ENCODE measurements at regions not wholly inside any gene's neighbourhood (a gene's known extent, or its start where the extent isn't known, plus 50 kb on each side); places are given as distances from the start of the nearest gene placed in this dataset.

DNA sequence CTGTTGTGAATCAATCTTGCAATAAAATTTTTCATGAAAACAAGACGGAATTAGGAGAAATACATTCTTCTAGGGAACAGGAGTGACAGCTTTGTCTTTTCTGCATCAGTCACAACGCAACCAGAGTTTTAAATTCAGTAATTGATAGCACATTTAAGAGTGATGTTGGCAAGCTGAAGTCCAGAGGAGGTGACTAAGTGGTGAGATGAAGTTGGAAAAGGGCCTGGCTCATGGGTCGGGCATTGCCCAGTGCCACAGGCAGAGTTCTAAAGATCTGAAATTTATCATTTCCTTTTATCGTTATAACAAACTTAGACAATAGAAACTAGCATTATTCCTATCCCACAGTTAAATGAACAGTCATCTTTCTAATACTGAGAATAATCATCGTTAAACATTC is 764.6 kb upstream of the ZEB2 start:
- Histone ChIP-seq H3K27me3 (ENCODE audit: control insufficient read depth, insufficient read depth, low read length) (no peaks in the 10 kb centered on the region), H3K36me3 (ENCODE audit: control insufficient read depth, insufficient read depth, low read length) (no peaks in the 10 kb centered on the region), H3K4me1 (ENCODE audit: control insufficient read depth, insufficient read depth, low read length) (no peaks in the 10 kb centered on the region), H3K27ac (ENCODE audit: low read depth, low read length) (no peak overlapping the region), H3K9ac (ENCODE audit: low read length) (no peak overlapping the region), H3K4me3 (ENCODE audit: low read length) (no peak overlapping the region)

DNA sequence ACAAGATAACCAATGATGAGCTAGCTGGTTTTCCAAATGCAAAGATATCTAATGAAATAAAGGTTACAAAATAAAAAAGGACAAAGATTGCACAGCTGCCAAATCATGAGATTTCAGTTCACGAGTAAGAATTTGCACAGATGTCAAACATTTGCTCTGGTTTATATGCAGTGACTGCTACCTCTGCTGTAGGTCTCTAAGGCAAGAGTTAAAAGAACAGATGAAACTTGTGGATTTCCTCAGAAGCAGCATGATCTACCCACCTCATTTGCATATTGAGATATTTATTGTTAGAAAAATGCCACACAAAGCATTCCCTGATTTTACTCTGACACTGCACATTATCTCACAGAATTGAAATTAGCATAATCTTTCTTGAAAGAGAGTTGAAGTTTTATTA is 763.2 kb upstream of the ZEB2 start:
- Histone ChIP-seq H3K4me1 (ENCODE audit: control insufficient read depth, insufficient read depth, low read length) (no peaks in the 10 kb centered on the region), H3K27ac (ENCODE audit: low read depth, low read length) (no peak overlapping the region), H3K9ac (ENCODE audit: low read length) (no peak overlapping the region), H3K4me3 (ENCODE audit: low read length) (no peak overlapping the region), H3K27me3 (ENCODE audit: control insufficient read depth, insufficient read depth, low read length) (no peaks in the 10 kb centered on the region), H3K36me3 (ENCODE audit: control insufficient read depth, insufficient read depth, low read length) (no peaks in the 10 kb centered on the region)

DNA sequence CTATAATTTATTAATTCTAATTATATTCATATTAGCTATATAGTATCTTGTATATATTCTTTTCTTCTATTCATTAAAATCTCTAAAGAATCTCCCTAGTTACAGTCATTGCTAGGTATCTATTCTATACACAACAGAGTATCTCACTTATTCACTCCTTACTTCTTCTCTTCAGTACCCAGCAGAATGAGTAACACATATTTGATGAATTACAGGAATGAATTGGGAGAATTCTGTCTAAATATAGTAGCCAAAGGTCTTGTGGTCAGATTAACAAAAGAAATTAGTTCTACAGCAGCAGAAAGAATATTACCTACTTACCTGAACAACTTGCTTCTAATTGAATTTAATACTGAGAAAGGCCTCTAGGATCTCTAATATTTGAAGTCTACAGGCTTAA is 758.0 kb upstream of the ZEB2 start:
- H3K27ac ChIP-seq (ENCODE audit: low read depth, low read length): no peak overlapping the region
- no peaks in the 10 kb centered on the region for H3K4me1 ChIP-seq (ENCODE audit: control insufficient read depth, insufficient read depth, low read length)
- no peaks in the 10 kb centered on the region for H3K27me3 ChIP-seq (ENCODE audit: control insufficient read depth, insufficient read depth, low read length)
- no peak overlapping the region for H3K9ac ChIP-seq (ENCODE audit: low read length)
- H3K36me3 ChIP-seq (ENCODE audit: control insufficient read depth, insufficient read depth, low read length): no peaks in the 10 kb centered on the region
- H3K4me3 ChIP-seq (ENCODE audit: low read length): no peak overlapping the region

DNA sequence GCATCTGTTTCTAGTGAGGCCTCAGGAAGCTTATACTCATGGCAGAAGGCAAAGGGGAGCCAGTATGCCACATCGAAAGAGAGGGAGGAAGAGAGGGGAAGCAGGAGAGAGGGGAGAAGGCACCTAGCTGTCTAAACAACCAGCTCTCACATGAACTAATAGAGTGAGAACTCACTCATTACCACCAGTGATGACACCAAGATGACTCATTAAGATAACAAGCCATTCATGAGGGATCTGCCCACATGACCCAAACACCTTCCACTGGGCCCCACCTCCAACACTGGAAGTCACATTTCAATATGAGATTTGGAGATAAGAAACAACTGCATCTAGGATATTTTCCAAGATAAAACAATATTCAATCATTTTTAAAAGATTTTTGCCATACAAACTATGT is 753.9 kb upstream of the ZEB2 start:
- no peak overlapping the region for H3K27ac ChIP-seq (ENCODE audit: low read depth, low read length)
- no peaks in the 10 kb centered on the region for H3K36me3 ChIP-seq (ENCODE audit: control insufficient read depth, insufficient read depth, low read length)
- no peak overlapping the region for H3K4me3 ChIP-seq (ENCODE audit: low read length)
- no peaks in the 10 kb centered on the region for H3K4me1 ChIP-seq (ENCODE audit: control insufficient read depth, insufficient read depth, low read length)
- no peak overlapping the region for H3K9ac ChIP-seq (ENCODE audit: low read length)
- H3K27me3 ChIP-seq (ENCODE audit: control insufficient read depth, insufficient read depth, low read length): no peaks in the 10 kb centered on the region

DNA sequence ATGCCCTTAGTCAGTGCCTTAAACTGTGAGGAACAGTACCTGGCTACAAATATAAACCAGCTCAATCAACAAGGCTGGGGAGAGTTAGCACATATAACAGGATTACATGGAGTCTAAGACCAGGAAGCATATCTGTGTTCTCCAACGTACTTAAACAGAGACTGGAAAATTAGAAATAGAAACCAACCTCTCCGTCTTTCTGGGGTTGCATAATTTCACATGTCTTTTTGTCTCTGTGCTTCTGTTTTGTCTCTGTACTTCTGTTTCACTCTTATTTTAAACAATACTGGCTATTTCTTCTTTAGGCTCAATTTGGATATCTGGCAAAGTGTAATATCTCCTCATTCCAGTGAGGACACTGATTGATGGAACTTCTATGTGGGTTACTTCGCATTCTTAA is 749.0 kb upstream of the ZEB2 start:
- Histone ChIP-seq H3K9ac (ENCODE audit: low read length) (no peak overlapping the region), H3K36me3 (ENCODE audit: control insufficient read depth, insufficient read depth, low read length) (no peaks in the 10 kb centered on the region), H3K4me3 (ENCODE audit: low read length) (no peak overlapping the region), H3K27ac (ENCODE audit: low read depth, low read length) (no peak overlapping the region), H3K4me1 (ENCODE audit: control insufficient read depth, insufficient read depth, low read length) (no peaks in the 10 kb centered on the region), H3K27me3 (ENCODE audit: control insufficient read depth, insufficient read depth, low read length) (no peaks in the 10 kb centered on the region)

DNA sequence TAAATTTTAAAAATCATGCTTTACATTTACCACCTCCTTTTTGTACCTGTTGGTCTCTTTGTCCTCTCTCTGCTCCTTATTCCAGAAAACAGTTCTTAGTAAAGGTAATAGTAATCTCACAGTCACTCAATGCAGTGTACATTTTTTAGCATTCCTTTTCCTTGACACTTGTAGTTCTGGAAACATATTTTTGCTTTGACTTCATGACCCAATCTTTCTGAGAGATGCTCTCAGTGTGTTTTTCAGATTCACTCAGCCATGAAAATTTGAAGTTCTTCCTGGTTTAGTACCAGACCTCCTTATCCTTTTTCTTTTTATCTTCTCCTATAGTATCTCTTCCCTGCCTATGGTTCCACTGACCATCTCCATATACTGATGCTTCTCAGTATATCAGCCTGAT is 747.5 kb upstream of the ZEB2 start:
- Histone ChIP-seq H3K36me3 (ENCODE audit: control insufficient read depth, insufficient read depth, low read length) (no peaks in the 10 kb centered on the region), H3K9ac (ENCODE audit: low read length) (no peak overlapping the region), H3K4me1 (ENCODE audit: control insufficient read depth, insufficient read depth, low read length) (no peaks in the 10 kb centered on the region), H3K27me3 (ENCODE audit: control insufficient read depth, insufficient read depth, low read length) (no peaks in the 10 kb centered on the region), H3K4me3 (ENCODE audit: low read length) (no peak overlapping the region), H3K27ac (ENCODE audit: low read depth, low read length) (no peak overlapping the region)

DNA sequence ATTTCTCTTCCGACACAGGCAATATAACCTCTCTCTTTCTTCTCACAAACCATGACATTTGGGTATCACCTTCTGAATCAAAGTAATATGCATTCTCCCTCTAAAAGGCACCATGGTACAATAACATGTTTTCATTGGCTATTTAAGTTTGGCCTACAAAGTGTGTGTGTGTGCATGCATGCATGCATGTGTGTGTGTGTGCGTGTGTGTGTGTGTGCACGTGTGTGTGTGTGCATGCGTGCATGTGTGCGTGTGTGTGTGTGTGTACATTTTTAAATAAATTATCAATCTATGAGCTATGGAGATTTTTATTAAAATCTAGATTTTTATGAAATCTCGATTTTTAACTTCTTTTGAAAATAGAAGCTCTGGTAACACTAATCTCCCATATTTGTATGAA is 745.3 kb upstream of the ZEB2 start:
- H3K36me3 ChIP-seq (ENCODE audit: control insufficient read depth, insufficient read depth, low read length): no peaks in the 10 kb centered on the region
- H3K4me3 ChIP-seq (ENCODE audit: low read length): no peak overlapping the region
- H3K9ac ChIP-seq (ENCODE audit: low read length): no peak overlapping the region
- H3K4me1 ChIP-seq (ENCODE audit: control insufficient read depth, insufficient read depth, low read length): no peaks in the 10 kb centered on the region
- no peak overlapping the region for H3K27ac ChIP-seq (ENCODE audit: low read depth, low read length)
- H3K27me3 ChIP-seq (ENCODE audit: control insufficient read depth, insufficient read depth, low read length): no peaks in the 10 kb centered on the region

DNA sequence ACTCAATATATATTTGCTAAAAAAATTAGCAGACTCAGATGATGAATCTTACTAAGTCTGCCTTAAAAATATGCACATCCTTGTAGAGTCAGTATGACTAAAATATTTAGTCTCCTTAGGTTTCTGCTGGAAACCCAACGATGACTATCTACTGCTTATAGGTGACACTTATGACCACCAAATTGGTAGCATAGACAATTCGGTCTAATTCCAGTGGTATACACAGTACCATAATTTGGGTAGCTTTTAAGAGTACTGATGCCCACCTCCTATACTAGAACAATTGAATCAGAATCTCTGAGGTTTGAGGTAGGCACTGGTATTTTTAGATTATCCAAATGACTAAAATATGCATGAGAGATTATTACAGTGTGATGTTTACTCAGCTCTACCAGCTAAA is 740.8 kb upstream of the ZEB2 start:
- H3K27ac ChIP-seq (ENCODE audit: low read depth, low read length): no peak overlapping the region
- H3K27me3 ChIP-seq (ENCODE audit: control insufficient read depth, insufficient read depth, low read length): no peaks in the 10 kb centered on the region
- no peaks in the 10 kb centered on the region for H3K4me1 ChIP-seq (ENCODE audit: control insufficient read depth, insufficient read depth, low read length)
- H3K4me3 ChIP-seq (ENCODE audit: low read length): no peak overlapping the region
- no peaks in the 10 kb centered on the region for H3K36me3 ChIP-seq (ENCODE audit: control insufficient read depth, insufficient read depth, low read length)
- no peak overlapping the region for H3K9ac ChIP-seq (ENCODE audit: low read length)

DNA sequence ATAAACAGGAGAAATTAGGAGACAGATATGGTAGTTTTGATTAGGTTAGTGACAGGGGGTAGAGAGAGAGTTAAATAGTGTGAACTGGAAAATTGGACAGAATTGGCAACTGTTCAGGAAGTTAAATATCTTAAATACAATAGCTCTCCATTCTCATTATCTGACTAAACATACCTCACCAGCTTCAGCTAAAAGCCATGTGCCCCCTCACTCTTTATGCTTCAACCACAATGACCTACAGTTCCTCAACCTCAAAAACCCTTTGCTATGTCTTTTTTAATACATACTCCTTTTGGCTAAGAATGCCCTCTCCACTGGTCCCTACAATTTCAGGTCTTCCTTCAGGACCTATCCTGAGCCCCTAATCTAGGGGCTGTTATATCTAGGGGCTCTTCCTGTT is 740.2 kb upstream of the ZEB2 start:
- Histone ChIP-seq H3K9ac (ENCODE audit: low read length) (no peak overlapping the region), H3K4me3 (ENCODE audit: low read length) (no peak overlapping the region), H3K27me3 (ENCODE audit: control insufficient read depth, insufficient read depth, low read length) (no peaks in the 10 kb centered on the region)

DNA sequence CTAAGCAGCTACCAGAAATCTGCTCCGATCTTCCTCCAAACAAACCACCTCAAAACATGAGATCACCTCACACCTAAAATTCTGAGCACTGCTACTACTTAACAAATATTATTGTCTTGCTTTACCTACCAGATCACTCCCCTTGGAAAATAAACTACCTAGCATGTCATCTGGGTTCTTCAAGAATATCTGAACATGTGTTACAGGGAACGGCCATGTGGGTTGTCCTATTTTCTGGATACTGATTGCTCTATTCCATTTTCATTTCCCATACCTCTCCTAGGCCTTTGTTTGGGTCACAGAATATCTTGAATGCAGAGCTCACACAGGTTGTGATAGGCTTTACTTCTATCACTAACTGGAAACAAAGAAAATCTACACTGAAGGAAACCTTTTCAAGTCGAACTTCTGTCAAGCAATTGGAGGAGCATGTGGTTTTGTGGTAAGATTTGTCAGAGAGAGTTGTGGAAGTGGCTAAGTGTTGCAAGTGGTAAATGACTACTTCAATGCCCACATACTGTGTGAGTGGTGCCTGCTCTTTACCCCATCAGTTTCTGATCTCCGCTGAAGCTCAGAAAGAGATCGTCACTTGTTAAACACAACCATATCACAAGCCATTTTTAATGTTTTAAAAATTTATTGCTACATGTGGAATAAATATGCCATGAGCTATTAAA is 739.1 kb upstream of the ZEB2 start:
- no peaks in the 10 kb centered on the region for H3K4me1 ChIP-seq (ENCODE audit: control insufficient read depth, insufficient read depth, low read length)
- H3K27ac ChIP-seq (ENCODE audit: low read depth, low read length): no peak overlapping the region
- no peak overlapping the region for H3K9ac ChIP-seq (ENCODE audit: low read length)
- H3K27me3 ChIP-seq (ENCODE audit: control insufficient read depth, insufficient read depth, low read length): no peaks in the 10 kb centered on the region
- no peaks in the 10 kb centered on the region for H3K36me3 ChIP-seq (ENCODE audit: control insufficient read depth, insufficient read depth, low read length)
- H3K4me3 ChIP-seq (ENCODE audit: low read length): no peak overlapping the region

More for the DNA sequence above, 740.2 kb upstream of the ZEB2 start:
- Histone ChIP-seq H3K36me3 (ENCODE audit: control insufficient read depth, insufficient read depth, low read length) (no peaks in the 10 kb centered on the region), H3K27ac (ENCODE audit: low read depth, low read length) (no peak overlapping the region), H3K4me1 (ENCODE audit: control insufficient read depth, insufficient read depth, low read length) (no peaks in the 10 kb centered on the region)

DNA sequence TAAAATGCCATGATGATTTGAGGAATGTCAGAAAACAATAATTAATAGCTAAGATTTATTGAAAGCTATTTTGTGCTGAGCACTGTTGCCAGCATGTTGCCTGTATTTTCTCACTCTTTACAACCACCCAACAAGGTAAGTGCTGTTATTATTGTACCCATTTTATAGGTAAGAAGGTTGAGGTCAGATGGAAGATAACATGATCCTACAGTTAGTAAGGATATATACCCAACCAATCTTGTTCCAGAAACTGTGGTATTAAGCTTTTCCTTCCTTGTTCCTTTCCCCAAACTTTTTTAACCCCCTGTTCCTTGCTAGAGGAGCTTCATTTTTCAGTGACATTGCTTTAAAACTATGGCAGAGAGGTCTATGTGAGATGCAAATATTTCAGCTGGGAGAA is 738.0 kb upstream of the ZEB2 start:
- no peaks in the 10 kb centered on the region for H3K4me1 ChIP-seq (ENCODE audit: control insufficient read depth, insufficient read depth, low read length)
- no peaks in the 10 kb centered on the region for H3K27me3 ChIP-seq (ENCODE audit: control insufficient read depth, insufficient read depth, low read length)
- no peak overlapping the region for H3K4me3 ChIP-seq (ENCODE audit: low read length)
- H3K27ac ChIP-seq (ENCODE audit: low read depth, low read length): no peak overlapping the region
- no peak overlapping the region for H3K9ac ChIP-seq (ENCODE audit: low read length)
- no peaks in the 10 kb centered on the region for H3K36me3 ChIP-seq (ENCODE audit: control insufficient read depth, insufficient read depth, low read length)

DNA sequence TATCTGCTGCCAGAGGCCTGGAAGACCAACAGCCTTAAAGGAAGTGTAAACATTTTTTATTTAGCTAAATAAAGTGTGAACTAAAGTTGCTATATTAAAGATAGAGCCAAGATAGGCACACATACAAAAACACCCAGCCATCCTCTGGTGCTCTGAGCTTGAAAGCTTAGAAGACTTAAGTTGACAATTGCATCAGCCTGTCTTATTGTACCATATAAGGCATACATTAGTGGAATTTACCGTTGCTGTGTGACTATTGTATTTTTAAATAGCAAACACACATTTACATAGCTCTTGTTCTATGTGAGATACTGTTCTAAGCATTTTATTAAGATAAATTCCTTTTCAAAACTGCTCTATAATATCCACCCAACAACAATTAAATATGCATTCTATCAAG is 736.6 kb upstream of the ZEB2 start:
- Histone ChIP-seq H3K36me3 (ENCODE audit: control insufficient read depth, insufficient read depth, low read length) (no peaks in the 10 kb centered on the region), H3K27ac (ENCODE audit: low read depth, low read length) (no peak overlapping the region), H3K9ac (ENCODE audit: low read length) (no peak overlapping the region), H3K4me1 (ENCODE audit: control insufficient read depth, insufficient read depth, low read length) (no peaks in the 10 kb centered on the region), H3K4me3 (ENCODE audit: low read length) (no peak overlapping the region), H3K27me3 (ENCODE audit: control insufficient read depth, insufficient read depth, low read length) (no peaks in the 10 kb centered on the region)

DNA sequence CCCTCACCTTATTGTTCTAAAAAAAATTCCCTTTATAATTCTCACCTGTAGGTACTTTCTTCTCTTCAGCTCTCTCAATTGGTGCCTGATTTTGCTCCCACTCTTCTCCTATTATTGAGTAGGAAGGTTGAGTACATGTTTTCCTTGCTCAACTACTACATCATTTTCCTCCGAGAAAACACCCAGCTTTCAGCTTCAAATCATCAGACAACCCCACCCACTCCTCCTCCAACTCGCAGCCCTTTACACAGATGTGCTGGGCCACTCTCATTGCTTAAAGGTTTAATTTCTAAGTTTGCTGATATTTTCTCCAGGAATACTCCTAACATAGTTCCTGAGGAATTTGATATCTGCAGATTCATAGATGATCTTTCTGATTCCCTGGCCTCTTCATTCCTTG is 734.4 kb upstream of the ZEB2 start:
- H3K9ac ChIP-seq (ENCODE audit: low read length): no peak overlapping the region
- H3K27ac ChIP-seq (ENCODE audit: low read depth, low read length): no peak overlapping the region
- no peaks in the 10 kb centered on the region for H3K4me1 ChIP-seq (ENCODE audit: control insufficient read depth, insufficient read depth, low read length)
- H3K4me3 ChIP-seq (ENCODE audit: low read length): no peak overlapping the region
- H3K36me3 ChIP-seq (ENCODE audit: control insufficient read depth, insufficient read depth, low read length): no peaks in the 10 kb centered on the region
- H3K27me3 ChIP-seq (ENCODE audit: control insufficient read depth, insufficient read depth, low read length): no peaks in the 10 kb centered on the region

Data from rectal smooth muscle tissue (tissue), 1 donor.